ENCODE measurements at regions not wholly inside any gene's neighbourhood (a gene's known extent, or its start where the extent isn't known, plus 50 kb on each side); places are given as distances from the start of the nearest gene placed in this dataset.

- Histone ChIP-seq H3K36me3 (ENCODE audit: insufficient read depth, low read length) (no peaks in the 10 kb centered on the region), H3K9me2 (replicated peaks; ENCODE audit: low read depth, low read length) (no peaks in the 10 kb centered on the region), H2AFZ (ENCODE audit: low read length) (no peak overlapping the region), H4K20me1 (ENCODE audit: insufficient read depth, low read length, poor library complexity, severe bottlenecking) (no peaks in the 10 kb centered on the region), H3K4me1 (ENCODE audit: insufficient read depth, low read length, poor library complexity, severe bottlenecking) (no peaks in the 10 kb centered on the region), H3K4me2 (ENCODE audit: low read depth, low read length, poor library complexity, severe bottlenecking) (no peak overlapping the region), H3K4me3 (ENCODE audit: low read length, poor library complexity, severe bottlenecking) (no peak overlapping the region), H3F3A (ENCODE audit: low read depth) (no peaks in the 10 kb centered on the region), H3K79me2 (ENCODE audit: insufficient read depth, low read length) (no peaks in the 10 kb centered on the region), H3K27me3 (ENCODE audit: insufficient read depth, low read length, poor library complexity, severe bottlenecking) (no peaks in the 10 kb centered on the region), H3K9ac (ENCODE audit: low read depth, low read length, poor library complexity, severe bottlenecking) (no peak overlapping the region), H3K9me3 (ENCODE audit: insufficient read depth, low read depth, low read length) (no peaks in the 10 kb centered on the region)
- no peak for TF ChIP-seq EZH2phosphoT487 (IDR thresholded peaks at IDR 0.05; ENCODE audit: borderline replicate concordance)
- TF ChIP-seq CTCF (conservative IDR thresholded peaks at IDR 0.05; ENCODE audit: low read length): no peak
These were observed 77.7 kb downstream of the MAP1LC3B2 start for GRCh38 chr12:116636608-116637519.

DNA sequence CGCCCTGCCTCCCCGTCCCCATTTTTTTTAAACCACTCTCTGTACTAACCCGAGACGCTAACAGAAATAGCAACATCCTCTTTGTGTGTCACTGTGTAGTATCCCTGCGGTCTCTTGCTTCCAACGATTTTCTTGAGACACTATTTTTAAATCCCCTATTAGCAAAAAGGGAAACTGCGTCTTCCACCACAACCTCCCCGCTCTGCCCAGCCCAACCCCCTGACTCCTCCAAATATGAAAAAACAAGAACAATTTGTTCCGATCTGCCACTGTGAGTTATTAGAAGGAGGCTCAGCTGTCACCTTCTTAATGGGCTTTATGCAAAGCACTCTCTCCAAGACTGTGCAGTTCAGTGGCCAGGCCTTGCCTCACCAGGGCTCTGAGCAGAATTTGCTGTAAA, 76.3 kb downstream of the MAP1LC3B2 start:
- Histone ChIP-seq H3K27me3 (ENCODE audit: insufficient read depth, low read length, poor library complexity, severe bottlenecking) (no peaks in the 10 kb centered on the region), H4K20me1 (ENCODE audit: insufficient read depth, low read length, poor library complexity, severe bottlenecking) (no peaks in the 10 kb centered on the region), H3K9me2 (replicated peaks; ENCODE audit: low read depth, low read length) (no peaks in the 10 kb centered on the region), H3K4me2 (ENCODE audit: low read depth, low read length, poor library complexity, severe bottlenecking) (no peak overlapping the region), H3K4me1 (ENCODE audit: insufficient read depth, low read length, poor library complexity, severe bottlenecking) (no peaks in the 10 kb centered on the region), H3F3A (ENCODE audit: low read depth) (no peaks in the 10 kb centered on the region), H3K36me3 (ENCODE audit: insufficient read depth, low read length) (no peaks in the 10 kb centered on the region), H2AFZ (ENCODE audit: low read length) (no peak overlapping the region), H3K79me2 (ENCODE audit: insufficient read depth, low read length) (no peaks in the 10 kb centered on the region), H3K4me3 (ENCODE audit: low read length, poor library complexity, severe bottlenecking) (no peak overlapping the region), H3K9me3 (ENCODE audit: insufficient read depth, low read depth, low read length) (no peaks in the 10 kb centered on the region), H3K9ac (ENCODE audit: low read depth, low read length, poor library complexity, severe bottlenecking) (no peak overlapping the region)
- TF ChIP-seq CTCF (conservative IDR thresholded peaks at IDR 0.05; ENCODE audit: low read length) (no peak), EZH2phosphoT487 (IDR thresholded peaks at IDR 0.05; ENCODE audit: borderline replicate concordance) (no peak)

- Histone ChIP-seq H3K9me3 (ENCODE audit: insufficient read depth, low read depth, low read length) (no peaks in the 10 kb centered on the region), H4K20me1 (ENCODE audit: insufficient read depth, low read length, poor library complexity, severe bottlenecking) (no peaks in the 10 kb centered on the region), H3K9ac (ENCODE audit: low read depth, low read length, poor library complexity, severe bottlenecking) (no peak overlapping the region), H3K79me2 (ENCODE audit: insufficient read depth, low read length) (no peaks in the 10 kb centered on the region), H3K4me1 (ENCODE audit: insufficient read depth, low read length, poor library complexity, severe bottlenecking) (no peaks in the 10 kb centered on the region), H2AFZ (ENCODE audit: low read length) (no peak overlapping the region), H3K27me3 (ENCODE audit: insufficient read depth, low read length, poor library complexity, severe bottlenecking) (no peaks in the 10 kb centered on the region), H3K36me3 (ENCODE audit: insufficient read depth, low read length) (no peaks in the 10 kb centered on the region), H3K4me3 (ENCODE audit: low read length, poor library complexity, severe bottlenecking) (no peak overlapping the region), H3K9me2 (replicated peaks; ENCODE audit: low read depth, low read length) (no peaks in the 10 kb centered on the region), H3F3A (ENCODE audit: low read depth) (no peaks in the 10 kb centered on the region), H3K4me2 (ENCODE audit: low read depth, low read length, poor library complexity, severe bottlenecking) (no peak overlapping the region)
- TF ChIP-seq CTCF (conservative IDR thresholded peaks at IDR 0.05; ENCODE audit: low read length) (no peak), EZH2phosphoT487 (IDR thresholded peaks at IDR 0.05; ENCODE audit: borderline replicate concordance) (no peak)
These were observed 74.3 kb downstream of the MAP1LC3B2 start for GRCh38 chr12:116633476-116633875.
